SHP77 treated with DMSO at 0.1 percent for 48 hours (cell line): ENCODE measurements at regions not wholly inside any gene's neighbourhood (a gene's known extent, or its start where the extent isn't known, plus 50 kb on each side); places are given as distances from the start of the nearest gene placed in this dataset.
"Not testable (repeated sequence)": the region's sequence is repeated elsewhere in the genome, so short reads cannot be mapped to it uniquely, and the experiment has no call there.

ENCODE experiments used
- DNase-seq: peaks from one replicate; lab custom pipeline; 2025; lab: John Stamatoyannopoulos, UW

DNA sequence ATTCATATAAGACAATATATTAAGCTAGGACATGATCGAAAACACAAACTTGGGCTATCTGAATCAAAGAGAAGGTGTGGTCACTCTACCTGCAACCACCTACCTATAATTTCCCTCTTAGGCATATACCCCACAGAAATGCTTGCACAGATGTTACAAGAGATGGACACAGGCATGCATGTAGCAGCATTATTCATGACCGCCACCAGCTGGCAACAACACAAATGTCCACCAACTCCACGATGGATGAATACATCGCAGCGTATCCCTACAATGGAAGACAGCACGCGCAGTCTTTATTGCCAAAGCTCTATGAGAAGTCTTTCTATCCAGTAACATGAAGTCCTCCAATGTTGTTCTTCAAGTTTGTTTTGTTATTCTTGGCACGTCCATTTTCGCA is 90.8 kb downstream of the ARL4C start:
- DNase-seq = peak; percentile 40

DNA sequence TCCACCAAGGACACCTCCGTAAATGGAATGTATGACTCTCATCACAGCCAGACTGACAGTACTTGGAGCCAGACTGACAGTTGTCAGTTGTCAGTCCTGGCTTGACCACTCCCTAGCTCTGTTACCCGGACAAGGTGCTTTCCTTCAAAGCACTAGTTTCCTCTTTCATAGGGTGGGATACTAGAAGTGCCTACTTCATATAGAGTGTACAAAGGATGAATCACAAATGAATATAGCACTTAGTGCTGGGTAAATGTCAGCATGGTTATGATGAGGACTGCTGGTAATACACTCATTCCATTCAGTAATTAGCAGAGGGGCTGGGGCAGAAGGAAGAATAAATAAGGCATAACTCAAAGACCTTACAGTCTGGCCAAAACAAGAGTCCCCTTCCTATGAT is 91.4 kb downstream of the ARL4C start:
- no peak for DNase-seq

DNA sequence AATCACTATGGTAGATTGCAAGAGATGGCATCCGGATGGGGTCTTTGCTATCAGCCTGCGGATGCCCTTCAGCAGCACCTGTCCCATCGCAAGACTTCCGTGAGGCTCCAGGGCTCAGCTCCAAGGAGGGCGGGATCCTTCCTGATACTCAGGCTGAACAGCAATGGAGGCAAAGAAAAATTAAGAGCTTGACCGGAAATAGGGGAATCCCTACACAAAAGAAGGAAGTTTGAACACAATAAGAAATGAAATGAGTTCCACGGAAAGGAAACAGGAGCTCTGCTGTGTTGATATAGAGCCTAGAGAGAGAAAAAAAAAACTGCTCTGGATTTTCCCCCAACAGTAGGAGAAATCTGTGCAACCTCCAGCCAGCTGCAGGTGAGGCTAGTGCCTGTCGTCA is 91.9 kb downstream of the ARL4C start:
- no peak for DNase-seq

DNA sequence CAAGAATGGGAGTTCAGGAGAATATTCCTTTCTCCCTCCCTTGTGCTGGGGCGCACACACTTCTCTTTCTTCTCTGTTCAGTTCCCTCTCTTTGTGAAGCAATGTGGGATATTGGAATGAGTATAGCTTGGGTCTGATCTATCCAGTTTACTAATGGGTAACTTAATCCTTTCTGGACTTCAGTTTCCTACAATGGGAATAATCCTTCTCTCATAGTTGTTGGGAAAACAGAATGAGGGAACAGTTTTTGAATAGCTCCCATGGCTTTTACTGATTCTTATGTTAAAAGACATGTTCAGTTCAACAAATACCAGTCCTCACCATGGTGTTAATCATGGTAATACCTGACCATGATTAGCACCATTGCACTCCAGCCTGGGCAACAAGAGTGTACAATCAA is 93.1 kb downstream of the ARL4C start:
- no peak for DNase-seq

DNA sequence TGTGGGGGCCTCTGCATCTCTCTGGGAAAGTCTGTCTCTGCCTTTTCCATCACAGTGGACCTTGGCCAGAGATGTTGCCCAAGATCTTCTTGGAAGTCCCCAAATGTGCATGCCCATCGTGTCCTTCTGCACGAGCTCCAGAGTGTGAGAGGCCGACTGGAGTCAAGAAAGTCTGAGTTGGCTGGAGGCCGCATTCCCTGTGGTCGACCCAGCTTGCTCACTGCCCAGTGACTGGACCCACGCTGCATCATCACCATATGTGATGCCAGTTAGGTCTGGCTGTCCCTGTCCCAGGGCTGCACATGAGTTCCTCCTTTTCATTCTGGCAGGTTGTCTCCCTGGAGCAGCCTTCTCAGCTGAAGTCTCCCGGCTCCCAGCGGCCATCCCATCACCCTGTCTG is 93.8 kb downstream of the ARL4C start:
- no peak for DNase-seq

DNA sequence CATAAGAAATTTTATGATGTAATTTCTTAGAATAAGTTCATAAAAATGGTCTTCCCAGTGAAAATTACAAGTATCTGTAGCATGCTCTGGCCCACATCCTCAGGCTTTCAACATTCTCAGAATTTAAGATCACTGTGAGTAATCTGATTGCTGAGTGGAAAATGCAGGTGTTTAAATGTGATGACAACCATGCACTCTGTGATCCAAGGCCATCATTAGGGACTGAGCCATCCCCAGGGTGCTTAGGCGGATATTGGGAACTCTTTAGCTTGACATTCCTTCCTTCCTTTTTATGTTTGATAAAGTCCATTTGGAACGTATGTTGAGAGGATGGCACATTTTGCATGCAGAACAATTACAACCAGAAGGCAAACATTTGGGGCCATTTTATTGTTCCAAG is 95.5 kb downstream of the ARL4C start:
- no peak for DNase-seq

DNA sequence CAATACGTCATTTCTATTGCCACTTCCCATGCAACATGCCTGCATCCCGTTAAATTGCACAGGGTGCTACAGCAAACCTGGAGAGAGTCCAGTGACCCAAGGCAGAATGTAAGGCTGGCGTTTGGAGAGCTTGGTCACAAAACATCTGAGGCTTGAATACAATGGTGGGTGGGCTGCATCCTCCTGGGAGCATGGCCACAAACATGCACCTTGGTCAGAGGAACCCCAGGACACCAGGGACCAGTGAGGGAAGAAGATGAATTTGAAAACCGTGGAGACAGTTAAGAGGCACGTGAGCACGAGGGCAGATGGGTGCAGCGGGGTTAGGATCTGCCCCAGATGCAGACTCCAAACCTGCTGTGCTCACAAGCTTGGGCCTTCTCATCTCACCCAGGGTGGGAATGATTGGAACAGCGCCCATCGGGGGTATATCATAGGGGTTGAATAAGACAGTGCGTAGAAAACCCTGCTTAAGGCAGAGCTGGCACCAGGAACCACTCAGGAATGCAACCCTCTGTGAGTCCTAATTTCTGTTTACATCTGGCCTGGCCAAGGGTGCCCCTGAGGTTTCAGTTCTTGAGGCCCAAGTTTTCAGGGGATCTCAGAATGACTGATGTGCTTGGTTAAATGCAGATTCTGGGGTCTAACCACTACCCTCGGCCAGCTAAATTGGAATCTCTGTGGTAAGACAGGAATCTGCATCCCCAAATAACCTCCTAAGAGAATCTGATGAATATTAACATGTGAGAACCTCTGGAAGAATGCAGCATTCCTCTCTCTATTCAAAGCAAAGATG is 97.2 kb downstream of the ARL4C start:
- DNase-seq = no peak

DNA sequence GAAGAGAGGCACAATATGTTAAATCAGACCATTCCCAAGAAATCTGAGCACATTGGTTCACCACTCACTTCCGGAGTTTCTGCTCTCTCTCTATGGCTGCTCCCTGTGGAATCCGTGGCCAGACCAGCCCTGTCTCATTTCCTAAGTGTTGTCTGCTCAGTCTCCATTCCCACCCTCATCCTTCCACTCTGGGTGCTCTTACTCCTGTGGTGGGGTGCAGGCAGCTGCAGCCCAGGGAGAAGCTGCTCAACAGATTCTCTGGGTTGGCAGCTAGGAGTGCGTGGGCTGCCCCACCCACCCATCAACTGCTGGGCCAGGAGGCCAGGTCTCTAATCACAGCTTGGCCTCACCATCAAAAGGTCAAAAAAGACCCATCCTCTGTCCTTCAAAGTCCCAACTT is 98.3 kb downstream of the ARL4C start:
- DNase-seq = no peak

DNA sequence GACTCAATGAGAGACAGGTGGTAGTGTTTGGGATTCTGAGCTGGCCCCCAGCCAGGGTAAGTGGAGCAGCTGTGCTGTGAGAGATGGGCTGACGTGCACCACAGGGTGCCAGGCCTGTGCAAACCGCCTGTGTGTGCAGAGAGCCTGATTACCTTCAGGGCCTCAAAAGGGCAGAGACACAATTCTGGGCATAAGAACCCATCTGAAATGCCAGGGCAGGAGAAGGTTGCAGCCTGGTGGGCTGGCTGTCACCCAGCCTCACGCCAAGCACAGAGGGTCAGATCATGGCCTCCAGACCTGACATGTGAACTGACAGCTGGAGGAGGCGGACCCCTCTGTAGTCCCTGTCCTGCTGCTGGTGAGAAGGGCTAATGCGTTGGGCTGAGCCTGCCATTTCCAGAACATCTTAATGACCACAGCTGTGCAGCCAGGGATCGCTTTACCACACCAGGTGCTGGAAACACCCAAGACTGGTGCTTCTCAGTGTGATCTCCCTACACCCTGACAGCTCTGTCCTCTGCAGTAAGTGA is 100.9 kb downstream of the ARL4C start:
- DNase-seq = peak; percentile 96

DNA sequence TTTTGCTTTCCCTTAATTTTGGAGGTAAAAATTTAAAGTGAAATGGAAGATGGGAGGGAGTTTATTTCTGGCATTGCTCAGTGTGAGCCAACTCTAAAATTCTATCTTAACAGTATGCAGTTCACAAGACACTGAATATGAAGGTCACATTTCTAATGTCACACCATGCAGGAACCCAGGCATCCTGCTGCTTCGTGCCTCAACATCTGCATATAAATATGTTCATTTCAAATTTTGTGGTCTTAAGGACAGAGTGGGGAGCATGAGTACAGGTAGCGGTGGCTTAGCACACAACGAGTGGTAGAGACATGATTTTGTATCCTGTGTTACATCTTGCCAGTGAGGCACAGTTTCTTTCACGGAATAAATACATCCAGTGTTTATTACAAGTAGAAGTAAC is 102.4 kb downstream of the ARL4C start:
- DNase-seq = no peak

DNA sequence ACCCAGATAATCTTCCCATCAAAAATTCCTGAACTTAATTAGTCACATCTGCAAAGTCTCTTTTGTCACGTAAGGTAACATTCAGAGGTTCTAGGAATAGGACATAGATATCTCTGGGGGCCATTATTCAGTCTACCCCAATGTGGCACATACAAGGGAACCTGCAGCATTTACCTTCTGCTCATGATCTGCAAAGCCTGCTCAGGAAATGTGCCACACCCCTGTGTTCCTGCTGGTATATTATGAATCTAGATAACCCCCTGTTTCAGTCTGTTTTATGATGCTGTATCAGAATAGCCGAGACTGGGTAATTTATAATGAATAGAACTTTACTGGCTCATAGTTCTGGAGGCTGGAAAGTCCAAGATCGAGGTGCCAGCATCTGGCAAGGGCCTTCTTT is 103.5 kb downstream of the ARL4C start:
- DNase-seq = no peak

DNA sequence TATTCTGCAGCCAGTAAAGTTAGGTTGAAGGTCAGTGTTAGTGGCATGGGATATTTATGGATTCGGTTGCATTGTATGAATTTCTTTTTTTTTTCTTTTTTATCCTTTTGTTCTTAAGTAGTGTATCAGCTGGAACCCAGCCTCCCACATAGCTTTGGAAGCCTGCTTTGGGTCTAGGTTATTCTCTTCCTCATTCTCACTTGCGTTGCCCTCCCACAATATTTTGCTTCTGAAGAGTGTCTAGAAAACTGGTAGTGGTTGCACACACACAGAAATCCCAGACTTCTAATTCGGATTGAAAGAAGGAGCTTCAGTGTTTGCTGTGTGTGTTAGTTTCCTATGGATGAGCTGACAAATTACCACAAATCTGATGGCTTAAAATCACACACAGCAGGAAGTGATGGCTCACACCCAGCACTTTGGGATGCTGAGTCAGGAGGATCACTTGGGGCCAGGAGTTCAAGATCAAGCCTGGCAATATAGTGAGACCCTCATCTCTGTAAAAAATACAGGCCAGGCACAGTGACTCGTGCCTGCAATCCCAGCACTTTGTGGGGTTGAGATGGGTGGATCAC is 104.8 kb downstream of the ARL4C start:
- DNase-seq = no peak

DNA sequence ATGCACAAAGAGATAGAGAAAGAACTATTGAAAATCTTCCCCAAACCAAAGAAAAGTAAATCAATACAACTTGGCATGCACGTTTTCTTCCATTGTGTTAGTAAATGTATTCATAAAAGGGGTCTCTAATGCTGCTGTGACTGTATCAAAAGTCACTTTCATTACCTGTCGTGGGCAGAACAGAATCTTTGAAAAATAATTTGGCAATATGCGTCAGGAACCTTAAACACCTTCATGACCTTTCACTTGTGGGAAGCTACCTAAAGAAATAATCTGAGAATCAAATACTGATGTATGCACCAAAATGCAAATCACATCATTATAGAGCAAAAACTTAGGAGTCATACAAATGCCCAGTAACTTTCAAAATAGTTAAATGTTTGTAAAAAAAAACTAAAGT is 105.3 kb downstream of the ARL4C start:
- DNase-seq = no peak

DNA sequence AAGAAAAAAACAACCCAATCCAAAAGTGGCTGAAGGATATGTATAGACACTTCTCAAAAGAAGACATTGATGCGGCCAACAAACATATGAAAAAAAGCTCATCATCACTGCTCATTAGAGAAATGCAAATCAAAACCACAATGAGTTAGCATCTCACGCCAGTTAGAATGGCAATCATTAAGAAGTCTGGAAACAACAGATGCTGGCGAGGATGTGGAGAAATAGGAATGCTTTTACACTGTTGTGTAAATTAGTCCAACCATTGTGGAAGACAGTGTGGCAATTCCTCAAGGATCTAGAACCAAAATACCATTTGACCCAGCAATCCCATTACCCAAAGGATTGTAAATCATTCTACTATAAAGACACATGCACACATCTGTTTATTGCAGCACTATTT is 107.2 kb downstream of the ARL4C start:
- DNase-seq = not testable (repeated sequence)

DNA sequence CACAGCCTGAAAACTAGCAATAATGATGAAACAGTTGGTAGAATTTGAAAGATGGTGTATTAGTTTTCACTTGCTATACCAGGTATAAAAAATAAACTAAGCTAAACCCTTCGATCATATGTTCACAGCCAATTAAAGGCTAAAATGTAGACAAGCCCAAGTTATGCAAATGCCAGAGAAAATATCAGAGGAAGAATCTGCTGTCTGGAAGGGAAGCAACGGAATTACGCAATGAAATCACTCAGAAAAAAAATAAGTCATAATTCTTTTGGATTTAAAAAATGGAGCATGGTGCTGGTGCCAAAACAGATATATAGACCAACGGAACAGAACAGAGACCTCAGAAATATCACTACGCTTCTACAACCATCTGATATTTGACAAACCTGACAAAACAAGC is 108.3 kb downstream of the ARL4C start:
- DNase-seq = no peak

DNA sequence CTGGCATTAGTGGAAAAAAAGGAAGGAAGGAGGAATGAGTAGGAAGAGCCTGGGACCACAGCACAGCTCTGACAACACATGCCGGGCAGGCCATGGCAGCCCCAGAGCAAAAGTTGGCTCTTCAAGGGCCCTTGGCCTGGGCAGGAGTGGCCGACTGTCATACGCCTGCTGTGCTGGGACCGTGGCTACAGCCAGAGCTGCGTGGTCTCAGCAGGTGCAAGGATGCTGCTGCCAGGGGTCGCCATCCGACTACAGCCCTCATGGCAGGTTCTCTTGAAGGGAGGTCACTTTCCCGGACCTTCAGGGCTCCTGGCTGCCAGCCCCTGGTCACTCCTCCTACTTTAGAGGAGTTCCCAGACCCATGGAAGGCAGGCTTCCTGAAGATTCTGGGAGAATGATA is 109.9 kb downstream of the ARL4C start:
- no peak for DNase-seq

DNA sequence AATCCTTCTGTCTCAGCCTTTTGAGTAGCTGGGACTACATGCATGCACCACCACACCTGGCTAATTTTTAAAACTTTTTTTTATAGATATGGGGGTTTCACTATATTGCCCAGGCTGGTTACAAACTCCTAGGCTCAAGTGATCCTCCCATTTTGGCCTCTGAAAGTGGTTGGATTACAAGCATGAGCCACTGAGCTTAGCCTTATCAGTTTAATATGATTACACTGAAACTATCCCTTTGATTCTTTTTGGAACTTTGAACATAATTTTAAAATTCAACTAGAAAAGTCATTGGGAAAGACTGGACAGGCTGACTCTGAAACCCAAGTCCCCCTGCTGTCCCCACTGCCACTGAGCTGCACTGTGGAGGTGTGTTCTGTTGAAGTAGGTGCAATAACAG is 114.8 kb downstream of the ARL4C start:
- no peak for DNase-seq

DNA sequence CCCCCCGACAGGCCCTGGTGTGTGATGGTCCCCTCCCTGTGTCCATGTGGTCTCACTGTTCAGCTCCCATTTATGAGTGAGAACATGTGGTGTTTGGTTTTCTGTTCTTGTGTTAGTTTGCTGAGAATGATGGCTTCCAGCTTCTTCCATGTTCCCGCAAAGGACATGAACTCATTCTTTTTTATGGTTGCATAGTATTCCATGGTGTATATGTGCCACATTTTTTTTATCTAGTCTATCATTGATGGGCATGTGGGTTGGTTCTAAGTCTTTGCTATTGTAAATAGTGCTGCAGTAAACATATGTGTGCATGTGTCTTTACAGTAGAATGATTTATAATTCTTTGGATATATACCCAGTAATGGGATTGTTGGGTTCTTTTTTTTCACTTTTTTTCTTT is 117.9 kb downstream of the ARL4C start:
- DNase-seq = not testable (repeated sequence)

DNA sequence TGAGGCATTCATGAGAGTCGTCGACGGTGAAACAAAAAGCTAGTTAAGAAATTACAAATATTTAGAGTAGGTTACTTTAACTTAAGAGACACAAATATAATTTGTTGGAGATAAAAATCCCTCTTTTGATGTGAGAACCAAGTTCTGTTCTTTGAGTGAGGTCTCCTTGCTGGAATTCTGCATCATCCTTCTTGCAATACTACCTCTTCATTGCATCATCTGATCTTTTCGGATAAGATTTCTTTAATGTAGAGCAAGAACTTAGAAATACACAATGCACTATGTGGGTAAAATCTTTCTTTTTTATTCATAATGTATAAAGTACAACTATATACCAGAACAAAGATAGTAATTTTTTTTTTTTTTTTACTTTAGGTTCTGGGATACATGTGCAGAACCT is 118.4 kb downstream of the ARL4C start:
- DNase-seq = no peak

DNA sequence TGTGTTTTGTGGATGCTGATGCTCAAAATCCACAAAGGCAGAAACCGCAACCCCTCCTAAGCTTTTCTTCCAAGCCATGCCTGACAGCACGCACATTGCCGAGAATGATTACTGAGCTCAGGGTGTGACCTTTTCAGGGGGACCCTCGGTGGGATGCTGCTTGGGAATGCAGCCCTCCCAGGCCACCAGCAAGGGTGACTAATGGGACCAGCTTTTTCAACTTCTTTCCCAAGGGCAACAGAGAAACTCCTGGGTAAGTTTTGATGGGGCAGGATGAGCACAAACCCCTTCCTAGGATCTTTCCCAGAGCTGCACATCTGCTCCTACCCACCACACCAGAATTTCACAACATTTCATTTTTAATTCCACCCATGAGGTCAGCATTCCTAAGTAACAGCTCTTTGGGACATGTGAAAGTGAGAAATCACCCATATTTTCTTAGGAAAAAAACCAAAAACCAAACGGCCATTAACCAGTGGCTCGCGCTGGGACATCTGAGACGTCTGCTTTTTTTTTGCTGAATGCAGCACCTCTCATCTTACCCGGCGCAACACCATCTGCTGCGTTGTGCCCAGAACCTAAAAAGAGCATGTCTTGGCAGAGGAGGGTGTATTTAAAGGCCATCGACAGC is 119.0 kb downstream of the ARL4C start:
- no peak for DNase-seq

DNA sequence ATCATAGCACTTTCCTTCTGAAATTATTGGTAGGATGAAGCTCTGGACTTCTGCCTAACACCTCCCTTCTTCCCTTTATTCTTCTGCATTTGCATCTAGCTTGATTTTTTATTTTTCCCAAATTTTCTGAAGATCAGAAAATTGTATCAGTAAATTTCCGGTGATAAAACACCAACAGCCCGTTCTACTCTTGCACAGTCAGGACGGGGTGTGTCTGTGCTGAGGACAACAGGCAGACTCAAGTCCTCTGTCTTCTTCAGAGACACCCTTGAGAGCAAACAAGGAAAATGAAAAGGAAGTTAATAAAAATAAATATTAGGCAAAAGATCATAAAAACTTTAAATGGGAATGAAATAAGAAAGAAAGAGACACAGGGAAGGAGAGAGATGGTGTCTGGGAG is 120.7 kb downstream of the ARL4C start:
- no peak for DNase-seq

DNA sequence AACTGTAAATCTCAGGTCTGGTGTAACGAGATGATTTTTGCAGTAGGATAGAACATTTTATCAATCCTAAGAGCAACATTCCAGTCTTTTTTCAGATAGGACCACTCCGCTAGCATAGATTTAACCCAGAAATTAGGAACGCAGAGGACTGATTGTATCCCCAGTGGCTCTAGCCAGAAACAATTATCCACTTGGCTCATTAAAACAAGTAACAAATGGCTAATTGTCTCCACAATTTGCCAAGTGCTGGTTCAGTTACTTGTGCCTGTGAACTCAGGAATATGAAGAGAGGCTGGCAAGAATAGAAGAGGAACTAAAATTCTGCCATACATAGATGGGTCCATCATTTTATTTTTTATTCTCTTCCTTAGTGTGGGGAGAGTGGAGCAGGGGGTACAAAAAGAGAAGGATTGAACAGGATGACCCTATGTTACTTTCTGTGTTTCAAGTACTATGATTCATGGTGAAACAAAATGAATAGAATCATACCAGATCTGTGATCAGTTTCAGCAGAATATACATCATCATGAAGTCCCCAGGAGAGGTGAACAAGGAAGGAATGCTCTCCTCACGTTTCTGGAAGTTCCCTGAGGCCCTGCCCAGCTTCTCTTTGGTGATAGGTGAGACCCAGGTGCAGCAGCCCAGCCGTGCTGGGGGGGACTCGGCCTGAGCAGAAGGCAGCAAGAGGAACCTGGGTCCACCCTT is 121.6 kb downstream of the ARL4C start:
- no peak for DNase-seq

DNA sequence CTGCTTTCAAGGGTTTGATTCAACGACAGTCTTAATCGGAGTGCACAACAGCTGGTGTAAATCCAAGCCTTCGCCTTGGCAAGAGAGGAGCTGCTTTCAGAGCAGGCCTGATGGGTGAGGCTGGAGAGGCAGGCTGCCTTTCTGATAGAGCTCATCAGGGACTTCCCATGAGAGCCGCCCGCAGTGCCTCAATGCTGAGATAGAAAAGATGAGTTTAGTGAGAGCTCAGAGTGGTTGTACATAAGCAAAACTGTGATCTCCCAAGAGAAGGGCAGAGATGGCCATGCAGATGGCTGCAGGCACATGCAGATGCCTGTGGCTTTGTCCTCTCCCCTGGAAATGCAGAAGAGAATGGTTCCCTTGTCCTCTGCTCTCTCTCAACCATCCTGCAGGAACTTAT is 122.1 kb downstream of the ARL4C start:
- DNase-seq = no peak
